ENCODE measurements at regions not wholly inside any gene's neighbourhood (a gene's known extent, or its start where the extent isn't known, plus 50 kb on each side); places are given as distances from the start of the nearest gene placed in this dataset.

- TF ChIP-seq CTCF (IDR thresholded peaks at IDR 0.05) = no peak
- Histone ChIP-seq H3K27ac (no peak overlapping the region), H3K36me3 (no peaks in the 10 kb centered on the region), H3K9me3 (no peaks in the 10 kb centered on the region), H3K4me3 (no peak overlapping the region), H3K4me1 (no peaks in the 10 kb centered on the region), H3K27me3 (no peaks in the 10 kb centered on the region)
- DNase-seq = no peak
- intact Hi-C loops (cut with DNase I; ENCODE audit: low total_unique reads) = no loop called here
Measured at GRCh38 chr6:120899932-120900331, 434.3 kb downstream of the TBC1D32 start.

- Histone ChIP-seq H3K27ac (no peak overlapping the region), H3K9me3 (peaks cover 0 to 4% (median 0%) of the 10 kb centered on the region in 3 donors), H3K27me3 (no peaks in the 10 kb centered on the region), H3K4me1 (no peaks in the 10 kb centered on the region), H3K4me3 (no peak overlapping the region), H3K36me3 (no peaks in the 10 kb centered on the region)
- intact Hi-C loops (cut with DNase I; ENCODE audit: low total_unique reads) = no loop called here
- no peak for DNase-seq
- no peak for TF ChIP-seq CTCF (IDR thresholded peaks at IDR 0.05)
Measured at GRCh38 chr6:120894077-120894476, 440.2 kb downstream of the TBC1D32 start.

- no peak for TF ChIP-seq CTCF (IDR thresholded peaks at IDR 0.05)
- Histone ChIP-seq H3K4me3 (no peak overlapping the region), H3K4me1 (no peaks in the 10 kb centered on the region), H3K9me3 (no peaks in the 10 kb centered on the region), H3K36me3 (no peaks in the 10 kb centered on the region), H3K27ac (no peak overlapping the region), H3K27me3 (no peaks in the 10 kb centered on the region)
- intact Hi-C loops (cut with DNase I; ENCODE audit: low total_unique reads) = no loop called here
- no peak for DNase-seq
Measured at GRCh38 chr6:120876931-120877330, 457.3 kb downstream of the TBC1D32 start.

GRCh38 chr6:120876424-120876823 lies 457.9 kb downstream of the TBC1D32 start:
- no peaks in the 10 kb centered on the region for H3K27me3 ChIP-seq
- no peaks in the 10 kb centered on the region for H3K36me3 ChIP-seq
- no peaks in the 10 kb centered on the region for H3K4me1 ChIP-seq
- no peak for TF ChIP-seq CTCF (IDR thresholded peaks at IDR 0.05)
- no peak for DNase-seq
- H3K4me3 ChIP-seq = no peak overlapping the region
- intact Hi-C loops (cut with DNase I; ENCODE audit: low total_unique reads) = no loop called here
- H3K27ac ChIP-seq = no peak overlapping the region
- H3K9me3 ChIP-seq = no peaks in the 10 kb centered on the region

- H3K27ac ChIP-seq = no peak overlapping the region
- H3K9me3 ChIP-seq = no peaks in the 10 kb centered on the region
- TF ChIP-seq CTCF (IDR thresholded peaks at IDR 0.05) = no peak
- H3K4me3 ChIP-seq = no peak overlapping the region
- no peaks in the 10 kb centered on the region for H3K36me3 ChIP-seq
- DNase-seq = no peak
- no peaks in the 10 kb centered on the region for H3K4me1 ChIP-seq
- intact Hi-C loops (cut with DNase I; ENCODE audit: low total_unique reads) = no loop called here
- H3K27me3 ChIP-seq = no peaks in the 10 kb centered on the region
Measured at GRCh38 chr6:120875900-120876299, 458.4 kb downstream of the TBC1D32 start.

GRCh38 chr6:120874422-120874821 lies 459.9 kb downstream of the TBC1D32 start:
- no peak for TF ChIP-seq CTCF (IDR thresholded peaks at IDR 0.05)
- DNase-seq = no peak
- no peaks in the 10 kb centered on the region for H3K9me3 ChIP-seq

More at GRCh38 chr6:120874422-120874821, 459.9 kb downstream of the TBC1D32 start:
- Histone ChIP-seq H3K27ac (no peak overlapping the region), H3K36me3 (no peaks in the 10 kb centered on the region), H3K4me3 (no peak overlapping the region), H3K4me1 (no peaks in the 10 kb centered on the region), H3K27me3 (no peaks in the 10 kb centered on the region)
- intact Hi-C loops (cut with DNase I; ENCODE audit: low total_unique reads) = no loop called here

All from tibial artery (tissue), 4 donors.